LoVo (cell line): ENCODE measurements at regions not wholly inside any gene's neighbourhood (a gene's known extent, or its start where the extent isn't known, plus 50 kb on each side); places are given as distances from the start of the nearest gene placed in this dataset.
A peak's percentile ranks its signal among the peaks of the same experiment; 100 is the strongest.

Source experiments
- DNase-seq: peaks from one replicate; pipeline ENCODE4 v3.0.0-alpha.2; 2016; ENCODE audit warnings: low spot score

GRCh38 chr2:14263053-14263452 is 369.5 kb upstream of the LRATD1 start:
- no peak for DNase-seq

GRCh38 chr2:14270036-14270582 is 362.4 kb upstream of the LRATD1 start:
- DNase-seq, result no peak

- no peak for DNase-seq
These were observed 360.0 kb upstream of the LRATD1 start for GRCh38 chr2:14272396-14273075.

GRCh38 chr2:14273650-14274049 is 358.9 kb upstream of the LRATD1 start:
- no peak for DNase-seq

GRCh38 chr2:14284244-14284643 is 348.3 kb upstream of the LRATD1 start:
- no peak for DNase-seq

GRCh38 chr2:14285812-14286211 is 346.7 kb upstream of the LRATD1 start:
- DNase-seq, result no peak

- DNase-seq, result peak; percentile 46
These were observed 344.5 kb upstream of the LRATD1 start for GRCh38 chr2:14288016-14288415.

- no peak for DNase-seq
These were observed 339.6 kb upstream of the LRATD1 start for GRCh38 chr2:14292964-14293363.

GRCh38 chr2:14297340-14297739 is 335.2 kb upstream of the LRATD1 start:
- DNase-seq, result peak; percentile 20

GRCh38 chr2:14297906-14298305 is 334.6 kb upstream of the LRATD1 start:
- no peak for DNase-seq

GRCh38 chr2:14301331-14301730 is 331.2 kb upstream of the LRATD1 start:
- DNase-seq, result no peak

- no peak for DNase-seq
These were observed 329.0 kb upstream of the LRATD1 start for GRCh38 chr2:14303366-14304115.

GRCh38 chr2:14304326-14304725 is 328.2 kb upstream of the LRATD1 start:
- DNase-seq, result no peak

- no peak for DNase-seq
These were observed 326.2 kb upstream of the LRATD1 start for GRCh38 chr2:14306268-14306861.

GRCh38 chr2:14313341-14313740 is 319.2 kb upstream of the LRATD1 start:
- DNase-seq, result no peak

- no peak for DNase-seq
These were observed 315.9 kb upstream of the LRATD1 start for GRCh38 chr2:14316594-14316993.

GRCh38 chr2:14321357-14321756 is 311.2 kb upstream of the LRATD1 start:
- DNase-seq, result no peak

- no peak for DNase-seq
These were observed 310.2 kb upstream of the LRATD1 start for GRCh38 chr2:14322306-14322705.

GRCh38 chr2:14324308-14324707 is 308.2 kb upstream of the LRATD1 start:
- no peak for DNase-seq

- DNase-seq, result no peak
These were observed 301.6 kb upstream of the LRATD1 start for GRCh38 chr2:14330884-14331283.

GRCh38 chr2:14336759-14337382 is 295.6 kb upstream of the LRATD1 start:
- DNase-seq, result no peak

- DNase-seq, result no peak
These were observed 291.8 kb upstream of the LRATD1 start for GRCh38 chr2:14340703-14341102.

GRCh38 chr2:14342313-14342712 is 290.2 kb upstream of the LRATD1 start:
- no peak for DNase-seq
